IPS-18c (cell line): ENCODE measurements at regions not wholly inside any gene's neighbourhood (a gene's known extent, or its start where the extent isn't known, plus 50 kb on each side); places are given as distances from the start of the nearest gene placed in this dataset.

ENCODE experiments used
- H3K4me3 ChIP-seq: 2 replicates; pipeline ENCODE4 v1.7.0; 2013; ENCODE audit warnings: low read depth, mild to moderate bottlenecking, low read length, moderate library complexity; ENCODE audit not compliant: insufficient read depth
- H3K9me3 ChIP-seq: one replicate; pipeline ENCODE4 v1.6.1; 2013; ENCODE audit warnings: mild to moderate bottlenecking, low read length, moderate library complexity; ENCODE audit not compliant: control insufficient read depth, insufficient read depth

DNA sequence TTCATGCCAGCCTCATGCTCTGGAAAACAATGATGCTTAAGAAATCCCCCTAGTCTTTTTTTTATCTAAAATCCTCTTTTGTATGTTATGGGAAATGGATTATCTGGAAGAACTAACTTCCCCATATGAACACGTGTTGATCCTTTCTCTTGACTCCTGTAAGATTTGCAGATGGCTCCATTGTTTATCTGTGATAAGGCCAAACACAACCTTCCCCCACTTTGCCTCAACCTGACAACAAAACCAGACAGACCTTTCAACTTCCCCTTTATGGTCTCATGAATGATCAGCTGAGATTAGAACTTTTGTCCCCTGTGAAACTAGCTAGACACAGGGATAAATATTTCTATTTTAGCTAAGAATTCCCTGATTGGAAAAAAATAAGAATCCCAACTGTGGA lies 828.0 kb upstream of the CDH2 start:
- H3K9me3 ChIP-seq = no peaks in the 10 kb centered on the region
- H3K4me3 ChIP-seq = no peak overlapping the region

DNA sequence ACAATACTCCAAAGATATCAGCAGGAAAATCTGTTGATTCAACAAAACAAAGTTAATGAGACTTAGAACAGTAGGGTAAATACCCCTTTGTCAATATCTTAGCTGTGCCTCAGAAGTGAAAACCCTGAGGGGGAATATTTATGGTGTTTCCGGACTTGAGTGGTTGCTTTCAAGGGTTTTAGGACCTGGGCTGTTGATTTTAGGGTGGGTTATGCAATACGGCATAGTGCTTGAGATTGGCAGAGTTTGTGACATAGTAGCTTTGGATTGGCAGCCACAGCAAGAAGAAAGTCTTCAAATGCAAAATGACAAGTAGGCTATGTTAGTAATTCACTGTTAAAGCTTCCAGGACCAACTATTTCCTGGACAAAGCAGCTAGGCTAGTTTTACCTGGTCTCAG lies 826.3 kb upstream of the CDH2 start:
- no peaks in the 10 kb centered on the region for H3K9me3 ChIP-seq
- H3K4me3 ChIP-seq = no peak overlapping the region

GRCh38 chr18:29002747-29003146 lies 825.8 kb upstream of the CDH2 start:
- no peak overlapping the region for H3K4me3 ChIP-seq
- H3K9me3 ChIP-seq = no peaks in the 10 kb centered on the region

GRCh38 chr18:28999726-29000125 lies 822.8 kb upstream of the CDH2 start:
- no peaks in the 10 kb centered on the region for H3K9me3 ChIP-seq
- H3K4me3 ChIP-seq = no peak overlapping the region

DNA sequence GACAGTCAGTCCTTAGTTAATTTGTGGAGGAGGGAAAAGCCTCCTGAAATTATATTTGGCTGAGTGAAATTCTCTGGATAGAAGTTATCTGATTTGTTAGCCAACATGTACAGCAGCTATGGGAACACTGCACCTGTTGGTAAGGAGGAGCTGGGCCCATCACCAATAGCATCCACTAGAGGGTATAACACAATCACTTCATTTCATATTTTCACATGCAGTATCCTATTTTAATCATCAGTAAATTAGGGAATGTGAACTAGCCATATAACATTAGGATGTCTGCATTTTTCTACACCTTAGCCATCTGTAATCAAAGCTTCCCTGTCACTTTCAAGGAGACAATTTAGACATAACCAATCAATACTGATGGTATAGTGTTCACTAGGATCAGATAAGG lies 818.4 kb upstream of the CDH2 start:
- no peaks in the 10 kb centered on the region for H3K9me3 ChIP-seq
- no peak overlapping the region for H3K4me3 ChIP-seq

DNA sequence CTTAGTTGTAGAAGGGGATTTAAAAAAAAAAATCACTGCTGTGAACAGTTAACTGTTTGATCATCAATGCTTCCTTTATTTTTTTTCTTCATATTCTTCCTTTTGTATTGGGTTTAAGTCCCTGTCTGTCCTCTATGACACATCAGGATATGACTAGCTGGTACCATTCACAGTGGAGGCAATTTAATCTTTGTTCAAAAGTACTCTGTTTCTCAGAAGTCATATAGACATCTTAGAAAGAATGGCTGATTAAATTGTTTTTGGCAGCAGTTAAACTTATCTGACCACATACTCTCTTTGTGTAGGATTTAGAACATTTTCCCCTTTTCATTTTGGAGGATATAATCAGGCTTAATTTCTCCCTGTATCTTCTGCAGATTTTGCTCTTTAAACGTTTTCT lies 807.8 kb upstream of the CDH2 start:
- no peaks in the 10 kb centered on the region for H3K9me3 ChIP-seq
- no peak overlapping the region for H3K4me3 ChIP-seq

DNA sequence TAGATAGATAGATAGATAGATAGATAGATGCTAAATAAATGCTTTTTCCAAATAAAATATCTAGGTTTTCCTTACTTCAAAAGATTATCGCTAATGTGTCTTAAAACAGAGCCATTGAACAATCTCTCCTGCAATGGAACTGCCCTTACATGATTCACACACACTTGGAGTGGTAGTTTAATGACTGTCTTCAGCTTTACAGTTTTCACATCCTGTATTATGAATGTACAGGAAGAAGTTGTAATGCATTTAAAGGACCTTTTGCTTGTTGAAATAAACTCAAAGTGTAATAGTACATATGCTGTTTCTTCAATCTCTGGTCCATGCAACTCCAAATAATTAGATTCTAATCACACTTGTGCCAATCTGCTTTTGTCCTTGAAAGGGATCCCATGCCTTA lies 797.6 kb upstream of the CDH2 start:
- Histone ChIP-seq H3K4me3 (no peak overlapping the region), H3K9me3 (no peaks in the 10 kb centered on the region)

DNA sequence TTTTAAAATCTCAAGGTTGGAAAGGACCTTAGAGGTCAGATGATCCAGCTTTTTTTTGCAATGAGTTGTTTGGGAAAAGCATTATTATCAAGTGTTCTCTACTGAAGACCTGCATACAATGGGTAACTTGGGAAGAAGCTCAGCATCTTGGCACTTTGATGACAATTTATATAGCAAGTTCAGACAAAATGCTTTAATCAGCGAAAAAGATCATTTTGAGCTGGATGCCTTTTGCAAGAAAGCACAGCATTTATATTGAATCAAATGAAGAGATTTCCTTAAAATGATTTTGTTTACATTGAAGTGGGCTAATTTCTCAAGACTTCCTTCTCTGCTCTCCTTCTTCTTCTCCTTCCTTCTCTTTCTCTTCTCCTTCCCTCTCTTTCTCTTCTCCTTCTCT lies 796.4 kb upstream of the CDH2 start:
- H3K4me3 ChIP-seq = no peak overlapping the region
- no peaks in the 10 kb centered on the region for H3K9me3 ChIP-seq

DNA sequence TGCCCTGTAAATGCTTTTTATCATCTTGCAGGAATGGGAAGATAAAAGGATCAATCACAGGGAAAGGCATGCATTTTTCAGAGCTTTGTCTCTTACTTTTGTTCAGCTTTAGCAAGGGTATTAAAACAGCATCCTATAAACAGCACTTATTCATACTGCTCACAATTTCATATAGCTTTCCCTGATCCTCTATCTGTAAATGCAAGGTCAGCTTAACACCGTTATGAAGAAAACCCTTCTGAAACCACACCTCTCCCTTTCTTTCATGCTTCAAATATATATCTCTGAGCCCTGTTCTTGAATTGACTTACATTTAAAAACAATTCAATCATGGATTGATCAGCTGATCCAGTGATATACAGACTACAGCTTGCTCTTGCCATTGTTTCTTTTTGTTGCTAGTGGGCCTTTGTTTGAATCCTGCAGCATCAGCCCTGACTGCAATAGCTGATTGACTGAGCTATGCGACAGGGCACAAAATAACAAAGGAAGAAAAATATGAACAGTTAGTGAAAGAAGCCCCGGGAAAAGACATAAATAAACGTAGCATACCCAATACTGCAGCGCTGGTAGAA lies 795.5 kb upstream of the CDH2 start:
- H3K4me3 ChIP-seq = no peak overlapping the region
- no peaks in the 10 kb centered on the region for H3K9me3 ChIP-seq

DNA sequence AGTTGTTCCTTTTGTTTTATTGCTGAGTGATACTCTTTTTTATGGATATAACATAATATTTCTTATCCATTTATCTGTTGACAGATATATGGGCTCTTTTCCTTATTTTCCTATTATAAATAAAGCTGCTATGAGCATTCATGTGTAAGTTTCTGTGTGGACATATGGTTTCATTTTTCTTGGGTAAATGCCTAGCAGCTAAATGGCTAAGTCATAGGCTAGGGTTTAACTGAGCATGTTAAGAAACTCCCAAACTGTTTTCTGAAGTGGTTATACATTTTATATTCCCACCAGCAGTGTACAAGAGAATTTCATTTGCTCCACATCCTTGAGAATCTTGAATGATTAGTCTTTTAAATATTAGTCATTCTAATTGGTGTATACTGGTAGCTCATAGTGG lies 786.6 kb upstream of the CDH2 start:
- Histone ChIP-seq H3K9me3 (no peaks in the 10 kb centered on the region), H3K4me3 (no peak overlapping the region)

DNA sequence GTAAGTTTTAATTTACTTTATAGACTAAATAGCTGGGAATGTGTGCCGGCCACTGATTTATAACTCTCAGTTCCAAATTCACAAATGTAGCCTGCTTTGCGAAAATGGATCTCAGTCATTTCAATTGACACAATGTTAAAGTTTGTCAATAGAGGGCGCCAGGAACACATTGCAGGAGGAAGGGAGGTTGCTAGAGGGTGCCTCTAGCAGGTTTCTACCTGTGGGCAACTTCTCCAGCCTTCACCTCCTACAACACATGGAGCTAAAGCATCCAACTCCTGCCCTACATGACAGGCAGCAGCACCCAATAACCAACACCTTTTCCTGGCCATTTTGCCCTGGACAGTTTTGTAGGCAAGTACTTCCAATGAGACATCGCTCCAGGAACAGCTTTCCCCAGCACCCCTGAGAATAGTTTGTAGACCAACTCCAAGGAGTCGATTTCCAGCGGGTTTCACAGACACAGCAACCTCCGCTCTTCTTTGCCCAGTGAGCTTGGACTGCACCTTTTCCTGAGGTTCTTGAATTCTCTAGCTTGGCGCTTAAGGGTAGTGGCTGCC lies 784.8 kb upstream of the CDH2 start:
- Histone ChIP-seq H3K9me3 (no peaks in the 10 kb centered on the region), H3K4me3 (no peak overlapping the region)

- H3K4me3 ChIP-seq = no peak overlapping the region
- no peaks in the 10 kb centered on the region for H3K9me3 ChIP-seq
Observed at GRCh38 chr18:28960146-28960545, 783.2 kb upstream of the CDH2 start.

DNA sequence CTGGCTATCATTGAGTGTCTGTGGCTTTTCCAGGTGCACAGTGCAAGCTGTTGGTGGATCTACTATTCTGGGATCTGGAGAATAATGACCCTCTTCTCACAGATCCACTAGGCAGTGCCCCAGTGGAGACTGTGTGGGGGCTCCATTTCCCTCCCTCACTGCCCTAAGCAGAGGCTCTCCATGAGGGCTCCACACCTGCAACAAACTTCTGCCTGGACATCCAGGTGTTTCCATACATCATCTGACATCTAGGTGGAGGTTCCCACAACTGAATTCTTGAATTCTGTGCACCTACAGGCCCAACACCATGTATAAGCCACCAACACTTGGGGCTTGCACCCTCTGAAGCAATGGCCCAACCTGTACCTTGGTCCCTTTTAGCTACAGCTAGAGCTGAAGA lies 775.4 kb upstream of the CDH2 start:
- no peak overlapping the region for H3K4me3 ChIP-seq
- H3K9me3 ChIP-seq = peaks cover 7% of the 10 kb centered on the region

DNA sequence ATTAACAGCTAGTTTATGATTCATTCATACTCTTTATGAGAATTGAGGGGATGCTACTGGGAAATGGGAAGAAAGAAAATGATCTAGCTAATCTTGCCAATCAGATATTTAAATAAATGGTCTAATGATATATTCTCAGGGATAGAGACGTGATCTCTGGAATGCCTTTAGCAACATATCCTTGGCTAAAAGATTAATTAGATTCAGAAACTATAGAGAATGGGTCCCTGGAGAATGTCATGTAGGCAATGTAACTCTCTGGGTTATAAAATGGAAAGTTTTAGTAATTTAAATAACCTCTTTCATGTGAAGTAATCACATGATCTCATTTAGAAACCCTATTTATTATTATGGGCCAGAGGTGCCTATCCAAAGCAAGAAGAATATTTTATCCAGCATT lies 771.0 kb upstream of the CDH2 start:
- no peak overlapping the region for H3K4me3 ChIP-seq

DNA sequence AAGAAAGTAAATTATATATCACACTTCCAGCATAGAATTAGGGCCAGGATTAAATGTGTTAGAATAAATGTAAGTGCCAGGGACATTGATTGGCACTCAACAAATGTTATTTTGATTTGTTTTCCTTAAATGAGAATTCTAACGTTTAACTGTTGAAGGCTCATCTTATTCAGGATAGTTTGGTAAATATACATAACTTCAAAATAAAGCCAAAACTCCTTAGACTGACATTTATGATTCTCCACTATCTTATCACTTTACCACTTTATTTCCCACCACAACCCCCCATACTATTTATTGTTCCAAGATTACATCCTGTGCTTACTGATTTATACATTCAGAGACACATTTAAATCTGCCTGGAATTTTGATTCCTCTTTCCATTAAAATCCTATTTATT lies 769.5 kb upstream of the CDH2 start:
- H3K4me3 ChIP-seq = no peak overlapping the region
- H3K9me3 ChIP-seq = no peaks in the 10 kb centered on the region

More for the DNA sequence above, 771.0 kb upstream of the CDH2 start:
- peaks cover 7% of the 10 kb centered on the region for H3K9me3 ChIP-seq

DNA sequence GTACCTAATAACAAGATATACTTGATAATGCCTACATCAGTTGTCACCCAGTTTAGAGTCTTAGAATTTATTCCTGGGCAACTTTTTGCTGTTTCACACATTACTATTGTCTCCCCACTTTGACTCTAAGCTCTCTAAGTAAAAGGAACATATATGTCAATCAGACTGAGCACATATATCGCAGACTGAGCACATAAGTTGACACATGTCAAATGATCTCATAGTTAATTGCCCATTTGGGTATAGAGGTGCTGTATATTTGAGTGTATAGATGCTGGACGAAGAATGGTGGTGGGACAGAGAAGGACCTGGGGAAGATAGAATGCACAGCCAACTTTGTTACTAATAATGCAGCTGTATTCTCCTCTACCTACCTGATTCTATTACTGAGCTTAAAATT lies 746.0 kb upstream of the CDH2 start:
- Histone ChIP-seq H3K9me3 (no peaks in the 10 kb centered on the region), H3K4me3 (no peak overlapping the region)

GRCh38 chr18:28916456-28916855 lies 739.5 kb upstream of the CDH2 start:
- H3K4me3 ChIP-seq = no peak overlapping the region
- no peaks in the 10 kb centered on the region for H3K9me3 ChIP-seq

DNA sequence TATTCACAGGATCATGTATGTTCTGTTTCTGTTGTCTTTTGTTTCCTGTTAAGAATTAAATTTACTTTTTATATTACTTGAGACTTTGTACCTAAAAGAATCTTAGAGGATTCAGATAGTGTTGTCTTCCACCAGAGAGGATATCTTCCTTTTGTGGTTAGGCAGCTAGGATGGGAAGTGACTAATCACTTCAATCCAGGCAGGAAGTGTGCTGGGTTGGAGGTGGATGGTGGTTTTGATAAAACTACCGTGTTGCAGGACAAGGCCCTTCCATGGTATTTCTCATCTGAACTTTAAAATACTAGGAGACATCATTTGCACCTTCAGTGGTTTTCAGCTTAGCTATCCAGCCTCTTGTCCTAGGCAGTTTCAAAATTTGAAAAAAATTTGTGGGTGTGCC lies 728.6 kb upstream of the CDH2 start:
- Histone ChIP-seq H3K4me3 (no peak overlapping the region), H3K9me3 (no peaks in the 10 kb centered on the region)

DNA sequence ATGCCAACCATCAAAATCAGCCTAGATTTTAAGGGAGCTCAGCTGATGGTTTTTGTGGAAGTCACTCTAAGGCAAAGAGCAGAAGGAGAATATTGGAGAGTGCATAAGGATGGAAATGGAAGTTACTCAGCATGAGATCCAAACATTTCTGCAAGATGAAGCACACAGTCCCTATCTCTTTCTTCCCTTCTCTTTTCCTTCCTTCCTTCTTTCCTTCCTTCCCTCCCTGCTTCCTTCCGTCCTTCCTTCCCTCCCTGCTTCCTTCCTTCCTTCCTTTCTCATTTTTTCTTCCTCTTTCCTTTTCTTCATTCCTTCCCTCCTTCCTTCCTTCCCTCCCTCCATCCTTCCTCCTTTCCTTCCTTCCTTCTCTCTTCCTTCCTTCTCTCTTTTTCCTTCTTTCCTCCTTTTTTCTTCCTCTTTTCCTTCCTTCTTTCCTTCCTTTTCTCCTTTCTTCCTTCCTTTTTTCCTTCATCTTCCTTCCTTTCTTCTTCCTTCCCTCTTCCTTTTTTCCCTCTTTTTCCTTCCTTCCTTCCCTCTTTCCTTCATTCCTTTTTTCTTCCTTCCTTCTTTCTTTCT lies 727.9 kb upstream of the CDH2 start:
- no peak overlapping the region for H3K4me3 ChIP-seq

More for the DNA sequence above, 727.9 kb upstream of the CDH2 start:
- H3K9me3 ChIP-seq = no peaks in the 10 kb centered on the region
